H54 (cell line): ENCODE measurements at regions not wholly inside any gene's neighbourhood (a gene's known extent, or its start where the extent isn't known, plus 50 kb on each side); places are given as distances from the start of the nearest gene placed in this dataset.

Experiments
- DNase-seq: peaks from one replicate; pipeline ENCODE4 v3.0.0; 2011; ENCODE audit warnings: low spot score, mixed read lengths; ENCODE audit not compliant: insufficient read length
- FAIRE-seq: peaks from 3 replicates; lab custom pipeline; 2011; peaks lifted over from hg19 to GRCh38; lab: Jason Lieb, UNC
- POLR2A ChIP-seq: IDR thresholded peaks from 2 replicates; pipeline ENCODE4 v1.6.1; 2011; ENCODE audit warnings: low read depth, mild to moderate bottlenecking, low read length

GRCh38 chr11:82384308-82384707 is 349.4 kb downstream of the FAM181B start:
- TF ChIP-seq POLR2A = no peak
- FAIRE-seq = no peak

GRCh38 chr11:82373781-82374542 is 359.7 kb downstream of the FAM181B start:
- no peak for TF ChIP-seq POLR2A
- DNase-seq (no peak), FAIRE-seq (no peak)

More at GRCh38 chr11:82384308-82384707, 349.4 kb downstream of the FAM181B start:
- DNase-seq = no peak

- DNase-seq (no peak), FAIRE-seq (no peak)
- no peak for TF ChIP-seq POLR2A
Measured at GRCh38 chr11:82365351-82365750, 368.3 kb downstream of the FAM181B start.

GRCh38 chr11:82356316-82356715 is 377.3 kb downstream of the FAM181B start:
- no peak for FAIRE-seq
- no peak for TF ChIP-seq POLR2A
- DNase-seq = no peak

GRCh38 chr11:82355313-82355823 is 378.3 kb downstream of the FAM181B start:
- FAIRE-seq = no peak
- TF ChIP-seq POLR2A = no peak
- no peak for DNase-seq

GRCh38 chr11:82326853-82327252 is 406.8 kb downstream of the FAM181B start:
- FAIRE-seq = no peak

GRCh38 chr11:82321206-82321605 is 412.5 kb downstream of the FAM181B start:
- FAIRE-seq (no peak), DNase-seq (no peak)
- TF ChIP-seq POLR2A = no peak

More at GRCh38 chr11:82326853-82327252, 406.8 kb downstream of the FAM181B start:
- DNase-seq = no peak
- TF ChIP-seq POLR2A = no peak

- DNase-seq (no peak), FAIRE-seq (no peak)
- no peak for TF ChIP-seq POLR2A
Measured at GRCh38 chr11:82315093-82315492, 418.6 kb downstream of the FAM181B start.

GRCh38 chr11:82308979-82309378 is 424.7 kb downstream of the FAM181B start:
- FAIRE-seq (no peak), DNase-seq (no peak)
- TF ChIP-seq POLR2A = no peak

GRCh38 chr11:82305123-82305522 is 428.5 kb downstream of the FAM181B start:
- DNase-seq (no peak), FAIRE-seq (no peak)
- TF ChIP-seq POLR2A = no peak

- FAIRE-seq (no peak), DNase-seq (no peak)
- no peak for TF ChIP-seq POLR2A
Measured at GRCh38 chr11:82303671-82304070, 430.0 kb downstream of the FAM181B start.

GRCh38 chr11:82288471-82288870 is 445.2 kb downstream of the FAM181B start:
- FAIRE-seq (no peak), DNase-seq (no peak)
- no peak for TF ChIP-seq POLR2A

- DNase-seq = no peak
- no peak for TF ChIP-seq POLR2A
Measured at GRCh38 chr11:82270870-82271269, 462.8 kb downstream of the FAM181B start.

GRCh38 chr11:82268627-82269026 is 465.0 kb downstream of the FAM181B start:
- no peak for FAIRE-seq
- DNase-seq = no peak
- TF ChIP-seq POLR2A = no peak

More at GRCh38 chr11:82270870-82271269, 462.8 kb downstream of the FAM181B start:
- no peak for FAIRE-seq

GRCh38 chr11:82267186-82267585 is 466.5 kb downstream of the FAM181B start:
- no peak for TF ChIP-seq POLR2A
- DNase-seq = no peak
- no peak for FAIRE-seq
